ENCODE measurements at regions not wholly inside any gene's neighbourhood (a gene's known extent, or its start where the extent isn't known, plus 50 kb on each side); places are given as distances from the start of the nearest gene placed in this dataset.

DNA sequence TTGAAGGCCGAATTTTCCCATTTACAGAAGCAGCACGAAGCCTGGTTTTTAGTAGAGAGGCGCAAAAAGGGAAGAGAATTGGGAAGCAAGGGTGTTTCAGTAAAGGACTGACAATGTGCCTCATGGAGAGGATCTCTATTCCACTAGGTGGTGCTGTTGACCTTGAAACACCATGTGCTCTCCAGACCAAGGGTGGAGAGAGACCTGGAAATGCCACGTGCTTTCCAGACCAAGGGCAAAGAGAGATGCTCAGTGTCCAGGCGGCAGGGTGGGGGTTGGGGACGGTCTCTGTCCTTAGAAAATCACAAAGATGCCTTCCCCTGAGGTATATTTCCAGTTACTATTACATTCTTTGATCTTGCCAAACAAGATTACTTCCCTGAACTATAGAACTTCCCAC lies 425.3 kb downstream of the CSNK1G3 start (continued):
- TF ChIP-seq, protein P1, sequence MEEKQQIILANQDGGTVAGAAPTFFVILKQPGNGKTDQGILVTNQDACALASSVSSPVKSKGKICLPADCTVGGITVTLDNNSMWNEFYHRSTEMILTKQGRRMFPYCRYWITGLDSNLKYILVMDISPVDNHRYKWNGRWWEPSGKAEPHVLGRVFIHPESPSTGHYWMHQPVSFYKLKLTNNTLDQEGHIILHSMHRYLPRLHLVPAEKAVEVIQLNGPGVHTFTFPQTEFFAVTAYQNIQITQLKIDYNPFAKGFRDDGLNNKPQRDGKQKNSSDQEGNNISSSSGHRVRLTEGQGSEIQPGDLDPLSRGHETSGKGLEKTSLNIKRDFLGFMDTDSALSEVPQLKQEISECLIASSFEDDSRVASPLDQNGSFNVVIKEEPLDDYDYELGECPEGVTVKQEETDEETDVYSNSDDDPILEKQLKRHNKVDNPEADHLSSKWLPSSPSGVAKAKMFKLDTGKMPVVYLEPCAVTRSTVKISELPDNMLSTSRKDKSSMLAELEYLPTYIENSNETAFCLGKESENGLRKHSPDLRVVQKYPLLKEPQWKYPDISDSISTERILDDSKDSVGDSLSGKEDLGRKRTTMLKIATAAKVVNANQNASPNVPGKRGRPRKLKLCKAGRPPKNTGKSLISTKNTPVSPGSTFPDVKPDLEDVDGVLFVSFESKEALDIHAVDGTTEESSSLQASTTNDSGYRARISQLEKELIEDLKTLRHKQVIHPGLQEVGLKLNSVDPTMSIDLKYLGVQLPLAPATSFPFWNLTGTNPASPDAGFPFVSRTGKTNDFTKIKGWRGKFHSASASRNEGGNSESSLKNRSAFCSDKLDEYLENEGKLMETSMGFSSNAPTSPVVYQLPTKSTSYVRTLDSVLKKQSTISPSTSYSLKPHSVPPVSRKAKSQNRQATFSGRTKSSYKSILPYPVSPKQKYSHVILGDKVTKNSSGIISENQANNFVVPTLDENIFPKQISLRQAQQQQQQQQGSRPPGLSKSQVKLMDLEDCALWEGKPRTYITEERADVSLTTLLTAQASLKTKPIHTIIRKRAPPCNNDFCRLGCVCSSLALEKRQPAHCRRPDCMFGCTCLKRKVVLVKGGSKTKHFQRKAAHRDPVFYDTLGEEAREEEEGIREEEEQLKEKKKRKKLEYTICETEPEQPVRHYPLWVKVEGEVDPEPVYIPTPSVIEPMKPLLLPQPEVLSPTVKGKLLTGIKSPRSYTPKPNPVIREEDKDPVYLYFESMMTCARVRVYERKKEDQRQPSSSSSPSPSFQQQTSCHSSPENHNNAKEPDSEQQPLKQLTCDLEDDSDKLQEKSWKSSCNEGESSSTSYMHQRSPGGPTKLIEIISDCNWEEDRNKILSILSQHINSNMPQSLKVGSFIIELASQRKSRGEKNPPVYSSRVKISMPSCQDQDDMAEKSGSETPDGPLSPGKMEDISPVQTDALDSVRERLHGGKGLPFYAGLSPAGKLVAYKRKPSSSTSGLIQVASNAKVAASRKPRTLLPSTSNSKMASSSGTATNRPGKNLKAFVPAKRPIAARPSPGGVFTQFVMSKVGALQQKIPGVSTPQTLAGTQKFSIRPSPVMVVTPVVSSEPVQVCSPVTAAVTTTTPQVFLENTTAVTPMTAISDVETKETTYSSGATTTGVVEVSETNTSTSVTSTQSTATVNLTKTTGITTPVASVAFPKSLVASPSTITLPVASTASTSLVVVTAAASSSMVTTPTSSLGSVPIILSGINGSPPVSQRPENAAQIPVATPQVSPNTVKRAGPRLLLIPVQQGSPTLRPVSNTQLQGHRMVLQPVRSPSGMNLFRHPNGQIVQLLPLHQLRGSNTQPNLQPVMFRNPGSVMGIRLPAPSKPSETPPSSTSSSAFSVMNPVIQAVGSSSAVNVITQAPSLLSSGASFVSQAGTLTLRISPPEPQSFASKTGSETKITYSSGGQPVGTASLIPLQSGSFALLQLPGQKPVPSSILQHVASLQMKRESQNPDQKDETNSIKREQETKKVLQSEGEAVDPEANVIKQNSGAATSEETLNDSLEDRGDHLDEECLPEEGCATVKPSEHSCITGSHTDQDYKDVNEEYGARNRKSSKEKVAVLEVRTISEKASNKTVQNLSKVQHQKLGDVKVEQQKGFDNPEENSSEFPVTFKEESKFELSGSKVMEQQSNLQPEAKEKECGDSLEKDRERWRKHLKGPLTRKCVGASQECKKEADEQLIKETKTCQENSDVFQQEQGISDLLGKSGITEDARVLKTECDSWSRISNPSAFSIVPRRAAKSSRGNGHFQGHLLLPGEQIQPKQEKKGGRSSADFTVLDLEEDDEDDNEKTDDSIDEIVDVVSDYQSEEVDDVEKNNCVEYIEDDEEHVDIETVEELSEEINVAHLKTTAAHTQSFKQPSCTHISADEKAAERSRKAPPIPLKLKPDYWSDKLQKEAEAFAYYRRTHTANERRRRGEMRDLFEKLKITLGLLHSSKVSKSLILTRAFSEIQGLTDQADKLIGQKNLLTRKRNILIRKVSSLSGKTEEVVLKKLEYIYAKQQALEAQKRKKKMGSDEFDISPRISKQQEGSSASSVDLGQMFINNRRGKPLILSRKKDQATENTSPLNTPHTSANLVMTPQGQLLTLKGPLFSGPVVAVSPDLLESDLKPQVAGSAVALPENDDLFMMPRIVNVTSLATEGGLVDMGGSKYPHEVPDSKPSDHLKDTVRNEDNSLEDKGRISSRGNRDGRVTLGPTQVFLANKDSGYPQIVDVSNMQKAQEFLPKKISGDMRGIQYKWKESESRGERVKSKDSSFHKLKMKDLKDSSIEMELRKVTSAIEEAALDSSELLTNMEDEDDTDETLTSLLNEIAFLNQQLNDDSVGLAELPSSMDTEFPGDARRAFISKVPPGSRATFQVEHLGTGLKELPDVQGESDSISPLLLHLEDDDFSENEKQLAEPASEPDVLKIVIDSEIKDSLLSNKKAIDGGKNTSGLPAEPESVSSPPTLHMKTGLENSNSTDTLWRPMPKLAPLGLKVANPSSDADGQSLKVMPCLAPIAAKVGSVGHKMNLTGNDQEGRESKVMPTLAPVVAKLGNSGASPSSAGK (IDR thresholded peaks at IDR 0.05): peak; percentile 62
- TF ChIP-seq SOX6 (IDR thresholded peaks at IDR 0.05) (no peak), ZKSCAN1 (IDR thresholded peaks at IDR 0.05; ENCODE audit: low read depth, low read length) (0 out of 2 replicates have a peak, but pooled peaks have one; percentile 15), KLF1 (tag; IDR thresholded peaks at IDR 0.05) (no peak), MYC (IDR thresholded peaks at IDR 0.05; ENCODE audit: low read depth, low read length) (peak; percentile 76), MYC (CRISPR knock-in tag; IDR thresholded peaks at IDR 0.05; ENCODE audit: borderline replicate concordance, low read depth) (no peak), STAG1 (CRISPR knock-in tag; IDR thresholded peaks at IDR 0.05; ENCODE audit: borderline replicate concordance) (peak; percentile 87; the same call in 1 of the 2 replicates), KLF6 (CRISPR knock-in tag; IDR thresholded peaks at IDR 0.05; ENCODE audit: borderline replicate concordance) (no peak), L3MBTL2 (IDR thresholded peaks at IDR 0.05) (peak; percentile 72), CBX1 (IDR thresholded peaks at IDR 0.05; ENCODE audit: low read depth) (no peak), ESRRB (CRISPR knock-in tag; IDR thresholded peaks at IDR 0.05; ENCODE audit: borderline replicate concordance) (no peak), RAD21 (CRISPR knock-in tag; conservative IDR thresholded peaks at IDR 0.05 in 1 of 2, IDR thresholded peaks at IDR 0.05 in 1 of 2) (peak; percentile 73 to 81)
- TF ChIP-seq, protein P2, sequence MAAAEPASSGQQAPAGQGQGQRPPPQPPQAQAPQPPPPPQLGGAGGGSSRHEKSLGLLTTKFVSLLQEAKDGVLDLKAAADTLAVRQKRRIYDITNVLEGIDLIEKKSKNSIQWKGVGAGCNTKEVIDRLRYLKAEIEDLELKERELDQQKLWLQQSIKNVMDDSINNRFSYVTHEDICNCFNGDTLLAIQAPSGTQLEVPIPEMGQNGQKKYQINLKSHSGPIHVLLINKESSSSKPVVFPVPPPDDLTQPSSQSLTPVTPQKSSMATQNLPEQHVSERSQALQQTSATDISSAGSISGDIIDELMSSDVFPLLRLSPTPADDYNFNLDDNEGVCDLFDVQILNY (CRISPR knock-in tag; IDR thresholded peaks at IDR 0.05): no peak

All from K562 (cell line).